ENCODE measurements at regions not wholly inside any gene's neighbourhood (a gene's known extent, or its start where the extent isn't known, plus 50 kb on each side); places are given as distances from the start of the nearest gene placed in this dataset.

GRCh38 chr18:68555879-68556301, 159.0 kb downstream of the TMX3 start:
- no peaks in the 10 kb centered on the region for H3K27me3 ChIP-seq
- Mint-ChIP-seq H3K4me3 (no peak overlapping the region), H3K27ac (no peak overlapping the region), H3K4me1 (no peaks in the 10 kb centered on the region), H3K36me3 (no peaks in the 10 kb centered on the region), H3K27me3 (ENCODE audit: insufficient read depth, low read depth) (no peaks in the 10 kb centered on the region), H3K9me3 (peaks cover 3% of the 10 kb centered on the region)
- no peaks in the 10 kb centered on the region for H3K9me3 ChIP-seq (ENCODE audit: low read depth)
- H2AFZ ChIP-seq (replicated peaks) = no peak overlapping the region
- no peaks in the 10 kb centered on the region for H3K4me1 ChIP-seq
- no peak overlapping the region for H3K27ac ChIP-seq
- H4K20me1 ChIP-seq (ENCODE audit: low read depth) = no peaks in the 10 kb centered on the region
- H3K79me2 ChIP-seq (ENCODE audit: low read depth) = no peaks in the 10 kb centered on the region
- H3F3A ChIP-seq (ENCODE audit: low read depth) = no peaks in the 10 kb centered on the region
- no peak overlapping the region for H3K4me3 ChIP-seq
- no peaks in the 10 kb centered on the region for H3K36me3 ChIP-seq
- no peak overlapping the region for H3K9ac ChIP-seq
- no peak overlapping the region for H3K4me2 ChIP-seq
- DNase-seq (ENCODE audit: low spot score) = no peak
- TF ChIP-seq EZH2phosphoT487 (IDR thresholded peaks at IDR 0.05) (no peak), EZH2 (IDR thresholded peaks at IDR 0.05) (no peak)
- TF ChIP-seq, protein P1, sequence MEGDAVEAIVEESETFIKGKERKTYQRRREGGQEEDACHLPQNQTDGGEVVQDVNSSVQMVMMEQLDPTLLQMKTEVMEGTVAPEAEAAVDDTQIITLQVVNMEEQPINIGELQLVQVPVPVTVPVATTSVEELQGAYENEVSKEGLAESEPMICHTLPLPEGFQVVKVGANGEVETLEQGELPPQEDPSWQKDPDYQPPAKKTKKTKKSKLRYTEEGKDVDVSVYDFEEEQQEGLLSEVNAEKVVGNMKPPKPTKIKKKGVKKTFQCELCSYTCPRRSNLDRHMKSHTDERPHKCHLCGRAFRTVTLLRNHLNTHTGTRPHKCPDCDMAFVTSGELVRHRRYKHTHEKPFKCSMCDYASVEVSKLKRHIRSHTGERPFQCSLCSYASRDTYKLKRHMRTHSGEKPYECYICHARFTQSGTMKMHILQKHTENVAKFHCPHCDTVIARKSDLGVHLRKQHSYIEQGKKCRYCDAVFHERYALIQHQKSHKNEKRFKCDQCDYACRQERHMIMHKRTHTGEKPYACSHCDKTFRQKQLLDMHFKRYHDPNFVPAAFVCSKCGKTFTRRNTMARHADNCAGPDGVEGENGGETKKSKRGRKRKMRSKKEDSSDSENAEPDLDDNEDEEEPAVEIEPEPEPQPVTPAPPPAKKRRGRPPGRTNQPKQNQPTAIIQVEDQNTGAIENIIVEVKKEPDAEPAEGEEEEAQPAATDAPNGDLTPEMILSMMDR (IDR thresholded peaks at IDR 0.05) = no peak

DNA sequence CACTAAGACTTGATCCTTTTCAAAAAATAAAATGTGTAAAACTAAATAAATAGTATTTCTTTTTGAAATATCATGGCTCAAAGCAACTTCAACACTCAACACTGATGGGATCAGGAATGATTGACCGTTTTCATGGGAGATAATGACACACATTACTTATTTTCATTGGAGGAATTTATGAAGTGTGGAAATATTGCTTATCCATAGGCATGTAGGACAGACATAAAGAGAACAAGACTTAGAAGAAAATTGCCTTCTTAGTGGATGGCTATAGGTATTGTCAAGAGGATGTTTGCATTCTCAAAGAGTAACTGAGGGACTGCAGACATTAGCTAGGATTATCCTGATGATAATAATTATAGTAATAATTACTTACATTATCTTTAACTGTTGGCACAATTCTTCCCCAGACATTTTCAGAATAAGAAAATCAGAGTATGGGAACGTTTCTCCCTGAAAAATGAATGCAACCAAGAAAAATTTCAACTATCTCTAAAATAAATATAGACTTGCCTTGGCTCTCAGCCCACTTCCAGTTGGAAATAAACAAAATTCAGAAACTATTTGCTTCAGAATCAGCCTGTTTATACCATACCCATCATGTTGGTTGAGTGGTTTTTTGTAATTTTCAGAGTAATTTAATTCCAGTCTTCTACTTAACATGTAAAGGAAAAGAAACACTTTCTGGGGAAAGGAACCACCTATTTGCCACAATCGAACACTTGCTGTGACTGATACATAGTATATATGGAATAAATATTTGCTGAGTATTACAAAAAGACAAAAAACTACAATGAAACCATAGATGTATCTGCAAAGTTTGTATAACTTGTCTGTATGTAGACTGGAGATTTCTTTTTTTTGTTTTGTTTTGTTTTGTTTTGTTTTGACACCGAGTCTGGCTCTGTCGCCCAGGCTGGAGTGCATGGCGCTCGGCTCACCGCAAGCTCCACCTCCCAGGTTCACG, 165.7 kb downstream of the TMX3 start:
- no peaks in the 10 kb centered on the region for H4K20me1 ChIP-seq (ENCODE audit: low read depth)
- no peaks in the 10 kb centered on the region for H3K4me1 Mint-ChIP-seq
- H3K27ac ChIP-seq = no peak overlapping the region
- H3K27me3 Mint-ChIP-seq (ENCODE audit: insufficient read depth, low read depth) = no peaks in the 10 kb centered on the region
- H3K27me3 ChIP-seq = no peaks in the 10 kb centered on the region
- peaks cover 3% of the 10 kb centered on the region for H3K9me3 Mint-ChIP-seq
- no peaks in the 10 kb centered on the region for H3K79me2 ChIP-seq (ENCODE audit: low read depth)
- no peaks in the 10 kb centered on the region for H3K4me1 ChIP-seq
- no peaks in the 10 kb centered on the region for H3K36me3 Mint-ChIP-seq
- no peak overlapping the region for H3K4me3 ChIP-seq
- no peak overlapping the region for H3K4me3 Mint-ChIP-seq
- H3K4me2 ChIP-seq = no peak overlapping the region
- DNase-seq (ENCODE audit: low spot score) = no peak
- H3K9me3 ChIP-seq (ENCODE audit: low read depth) = no peaks in the 10 kb centered on the region
- H3F3A ChIP-seq (ENCODE audit: low read depth) = no peaks in the 10 kb centered on the region
- no peaks in the 10 kb centered on the region for H3K36me3 ChIP-seq
- no peak overlapping the region for H3K9ac ChIP-seq
- no peak overlapping the region for H3K27ac Mint-ChIP-seq
- TF ChIP-seq EZH2phosphoT487 (IDR thresholded peaks at IDR 0.05) (no peak), EZH2 (IDR thresholded peaks at IDR 0.05) (no peak)
- TF ChIP-seq, protein P1 (IDR thresholded peaks at IDR 0.05) = no peak
- no peak overlapping the region for H2AFZ ChIP-seq (replicated peaks)

DNA sequence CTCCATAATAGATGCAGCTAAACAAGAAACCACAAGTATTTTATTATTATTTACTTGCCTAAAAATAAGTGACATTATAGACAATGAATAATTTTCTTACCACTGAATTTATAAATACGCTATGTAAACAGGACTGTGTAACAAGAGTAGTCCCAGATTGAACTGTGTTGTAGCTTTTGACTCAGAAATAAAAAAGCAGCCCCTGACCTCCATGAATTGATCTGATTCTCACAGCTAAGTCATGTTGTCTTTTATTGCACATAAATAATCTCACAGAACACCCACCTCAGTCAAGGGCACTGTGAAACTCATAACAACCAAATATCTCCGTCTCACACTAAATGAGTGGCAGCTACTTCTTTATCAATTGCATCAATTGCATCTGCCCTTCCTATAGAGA, 171.6 kb downstream of the TMX3 start:
- Histone ChIP-seq H2AFZ (replicated peaks) (no peak overlapping the region), H3K4me1 (no peaks in the 10 kb centered on the region), H3K9ac (no peak overlapping the region), H4K20me1 (ENCODE audit: low read depth) (no peaks in the 10 kb centered on the region), H3F3A (ENCODE audit: low read depth) (no peaks in the 10 kb centered on the region), H3K27ac (no peak overlapping the region), H3K4me2 (no peak overlapping the region), H3K36me3 (no peaks in the 10 kb centered on the region), H3K4me3 (no peak overlapping the region), H3K79me2 (ENCODE audit: low read depth) (no peaks in the 10 kb centered on the region), H3K9me3 (ENCODE audit: low read depth) (no peaks in the 10 kb centered on the region), H3K27me3 (no peaks in the 10 kb centered on the region)
- no peaks in the 10 kb centered on the region for H3K27me3 Mint-ChIP-seq (ENCODE audit: insufficient read depth, low read depth)
- H3K27ac Mint-ChIP-seq = no peak overlapping the region
- no peak for DNase-seq (ENCODE audit: low spot score)
- TF ChIP-seq EZH2phosphoT487 (IDR thresholded peaks at IDR 0.05) = no peak
- TF ChIP-seq EZH2 (IDR thresholded peaks at IDR 0.05) = no peak
- TF ChIP-seq, protein P1 (IDR thresholded peaks at IDR 0.05) = no peak
- H3K4me1 Mint-ChIP-seq = no peaks in the 10 kb centered on the region
- H3K4me3 Mint-ChIP-seq = no peak overlapping the region
- H3K36me3 Mint-ChIP-seq = no peaks in the 10 kb centered on the region
- H3K9me3 Mint-ChIP-seq = no peaks in the 10 kb centered on the region
